ENCODE measurements at regions not wholly inside any gene's neighbourhood (a gene's known extent, or its start where the extent isn't known, plus 50 kb on each side); places are given as distances from the start of the nearest gene placed in this dataset.

GRCh38 chr2:118449401-118449800 lies 361.1 kb downstream of the INSIG2 start:
- Mint-ChIP-seq H3K36me3 (ENCODE audit: low read depth) (no peaks in the 10 kb centered on the region), H3K27me3 (peaks cover 13% of the 10 kb centered on the region), H3K27ac (no peak overlapping the region), H3K4me1 (ENCODE audit: low read depth) (no peaks in the 10 kb centered on the region), H3K4me3 (no peak overlapping the region), H3K9me3 (no peaks in the 10 kb centered on the region)
- DNase-seq (no peak), ATAC-seq (ENCODE audit: poor library complexity) (no peak)
- Histone ChIP-seq H3K4me3 (ENCODE audit: low read length) (no peak overlapping the region), H3K27me3 (ENCODE audit: control insufficient read depth in 1 of 2, insufficient read depth in 2 of 2, low read length in 2 of 2) (no peaks in the 10 kb centered on the region), H3K27ac (ENCODE audit: low read depth in 1 of 2, low read length in 2 of 2) (no peak overlapping the region), H3K36me3 (ENCODE audit: insufficient read depth, low read length) (no peaks in the 10 kb centered on the region), H3K4me1 (ENCODE audit: insufficient read depth, low read length) (no peaks in the 10 kb centered on the region), H3K9me3 (ENCODE audit: control insufficient read depth in 1 of 2, insufficient read depth in 1 of 2, low read length in 2 of 2) (no peaks in the 10 kb centered on the region)
- intact Hi-C loops (cut with DNase I, micrococcal nuclease), result no loop called here
- no peak for TF ChIP-seq CTCF (IDR thresholded peaks at IDR 0.05)
- CTCF ChIA-PET, result no interaction called here
- POLR2A ChIA-PET, result no interaction called here

- Histone ChIP-seq H3K27me3 (ENCODE audit: control insufficient read depth in 1 of 2, insufficient read depth in 2 of 2, low read length in 2 of 2) (no peaks in the 10 kb centered on the region), H3K4me3 (ENCODE audit: low read length) (no peak overlapping the region), H3K4me1 (ENCODE audit: insufficient read depth, low read length) (no peaks in the 10 kb centered on the region), H3K36me3 (ENCODE audit: insufficient read depth, low read length) (no peaks in the 10 kb centered on the region), H3K9me3 (ENCODE audit: control insufficient read depth in 1 of 2, insufficient read depth in 1 of 2, low read length in 2 of 2) (no peaks in the 10 kb centered on the region), H3K27ac (ENCODE audit: low read depth in 1 of 2, low read length in 2 of 2) (no peak overlapping the region)
- Mint-ChIP-seq H3K4me3 (no peak overlapping the region), H3K27ac (no peak overlapping the region), H3K27me3 (peaks cover 16% of the 10 kb centered on the region), H3K9me3 (no peaks in the 10 kb centered on the region), H3K36me3 (ENCODE audit: low read depth) (no peaks in the 10 kb centered on the region), H3K4me1 (ENCODE audit: low read depth) (no peaks in the 10 kb centered on the region)
- ChIA-PET CTCF (no interaction called here), POLR2A (no interaction called here)
- intact Hi-C loops (cut with DNase I, micrococcal nuclease), result no loop called here
- no peak for DNase-seq
- TF ChIP-seq CTCF (IDR thresholded peaks at IDR 0.05), result no peak
- ATAC-seq (ENCODE audit: poor library complexity), result no peak
Observed at GRCh38 chr2:118443596-118443995, 355.3 kb downstream of the INSIG2 start.

GRCh38 chr2:118442996-118443553 lies 354.8 kb downstream of the INSIG2 start:
- H3K27me3 ChIP-seq (ENCODE audit: control insufficient read depth in 1 of 2, insufficient read depth in 2 of 2, low read length in 2 of 2), result no peaks in the 10 kb centered on the region
- H3K36me3 ChIP-seq (ENCODE audit: insufficient read depth, low read length), result no peaks in the 10 kb centered on the region
- no peaks in the 10 kb centered on the region for H3K4me1 ChIP-seq (ENCODE audit: insufficient read depth, low read length)
- peaks cover 16% of the 10 kb centered on the region for H3K27me3 Mint-ChIP-seq
- H3K4me3 Mint-ChIP-seq, result no peak overlapping the region
- no peak for TF ChIP-seq CTCF (IDR thresholded peaks at IDR 0.05)
- H3K9me3 ChIP-seq (ENCODE audit: control insufficient read depth in 1 of 2, insufficient read depth in 1 of 2, low read length in 2 of 2), result no peaks in the 10 kb centered on the region
- intact Hi-C loops (cut with DNase I, micrococcal nuclease), result no loop called here
- no peak overlapping the region for H3K4me3 ChIP-seq (ENCODE audit: low read length)
- no peak overlapping the region for H3K27ac ChIP-seq (ENCODE audit: low read depth in 1 of 2, low read length in 2 of 2)
- DNase-seq (no peak), ATAC-seq (ENCODE audit: poor library complexity) (no peak)
- H3K36me3 Mint-ChIP-seq (ENCODE audit: low read depth), result no peaks in the 10 kb centered on the region
- H3K4me1 Mint-ChIP-seq (ENCODE audit: low read depth), result no peaks in the 10 kb centered on the region
- CTCF ChIA-PET, result no interaction called here
- H3K27ac Mint-ChIP-seq, result no peak overlapping the region
- no peaks in the 10 kb centered on the region for H3K9me3 Mint-ChIP-seq
- POLR2A ChIA-PET, result no interaction called here
